HG02973 (cell line): ENCODE measurements at regions not wholly inside any gene's neighbourhood (a gene's known extent, or its start where the extent isn't known, plus 50 kb on each side); places are given as distances from the start of the nearest gene placed in this dataset.

Experiments used
- ATAC-seq: cut with Tn5 transposase; IDR thresholded peaks from one replicate; pipeline ENCODE4 v1.9.1; 2021; ENCODE audit warnings: moderate library complexity; ENCODE audit not compliant: unreplicated experiment

DNA sequence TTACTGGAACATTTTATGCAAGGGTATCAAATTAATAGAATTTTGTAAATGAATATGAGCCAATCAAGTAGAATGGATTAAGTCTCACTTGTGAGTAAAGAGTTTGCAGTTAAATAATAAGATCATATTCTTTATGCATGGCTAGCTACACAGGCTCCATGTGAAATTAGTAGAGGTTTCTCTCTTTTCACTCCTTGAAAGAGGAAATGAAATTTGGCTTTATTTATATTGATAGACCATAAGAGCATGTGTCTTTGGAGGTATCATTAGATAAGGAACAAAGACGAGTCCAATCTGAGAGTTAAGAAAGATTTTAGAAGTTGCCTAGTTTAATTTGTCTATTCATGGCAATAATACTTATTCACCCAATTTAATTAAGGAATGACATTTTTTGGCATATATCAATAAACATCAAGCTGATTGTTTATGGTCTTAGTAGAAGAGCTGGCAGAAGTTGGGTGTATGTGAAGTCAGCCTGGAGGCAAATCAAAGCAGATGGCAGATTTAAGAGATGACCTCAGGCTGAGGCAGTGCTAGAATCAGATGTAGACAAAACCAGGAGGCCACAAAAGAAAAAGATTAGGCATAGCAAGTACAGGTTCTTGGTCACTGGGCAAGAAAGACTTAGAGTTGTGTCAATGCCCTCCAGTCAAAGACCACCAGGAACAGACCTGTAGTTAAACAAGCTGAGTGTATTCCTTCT lies 406.5 kb upstream of the ARHGEF26 start:
- ATAC-seq, result no peak

DNA sequence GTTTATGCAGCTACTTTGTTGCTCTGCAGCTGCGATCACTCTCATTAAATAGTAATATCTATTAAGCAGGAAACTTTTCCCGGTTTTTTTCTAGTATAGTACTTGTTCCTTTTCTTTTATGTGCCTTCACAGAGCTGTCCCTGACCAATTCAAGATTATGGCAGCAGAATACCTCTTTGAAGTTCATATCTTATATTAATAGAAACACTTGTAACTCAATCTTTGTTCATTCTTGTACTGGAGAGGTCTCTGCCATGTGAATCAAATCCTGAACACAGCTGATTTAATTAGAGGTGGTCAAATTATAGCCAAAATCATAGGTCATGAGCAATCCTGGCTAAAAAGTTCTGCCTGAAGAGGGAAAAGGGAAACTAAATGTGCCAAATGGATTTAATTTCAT lies 399.0 kb upstream of the ARHGEF26 start:
- ATAC-seq, result no peak

- ATAC-seq, result no peak
These were observed 390.1 kb upstream of the ARHGEF26 start for GRCh38 chr3:153731071-153731470.

DNA sequence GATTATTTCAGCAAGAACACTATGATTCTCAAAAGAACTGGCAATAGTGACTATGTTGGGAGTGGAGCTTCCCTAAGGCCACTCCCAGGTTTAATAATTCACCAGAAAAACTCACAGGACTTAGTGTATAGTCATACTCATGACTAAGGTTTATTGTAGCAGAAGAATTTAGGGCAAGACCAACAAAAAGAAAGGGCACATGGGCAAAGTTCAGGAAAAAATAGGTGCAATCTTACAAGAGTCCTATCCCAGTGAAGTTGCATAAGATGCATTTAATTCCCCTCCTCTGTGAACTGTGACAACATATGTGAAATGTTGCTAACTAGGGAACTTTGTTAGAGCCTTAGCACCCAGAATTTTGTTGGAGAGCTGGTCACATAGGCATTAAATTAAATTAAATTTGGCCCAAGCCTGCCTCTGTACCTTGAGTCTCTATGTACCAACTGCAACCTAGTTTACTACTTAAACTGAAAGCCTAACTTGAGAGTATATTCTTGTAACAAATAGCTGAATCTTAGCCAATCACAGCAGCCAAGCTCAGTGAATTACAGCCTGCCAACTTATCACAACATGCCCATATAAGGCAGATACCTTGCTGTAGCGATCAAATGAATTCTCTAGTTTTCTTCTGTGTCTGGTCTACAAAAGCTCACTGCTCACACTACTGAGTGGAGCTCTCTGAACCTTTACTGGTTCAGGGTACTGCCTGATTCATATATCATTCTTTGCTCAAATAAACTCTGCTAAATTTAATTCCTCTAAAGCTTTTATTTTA lies 386.2 kb upstream of the ARHGEF26 start:
- ATAC-seq, result no peak

GRCh38 chr3:153740109-153740508 lies 381.1 kb upstream of the ARHGEF26 start:
- no peak for ATAC-seq

DNA sequence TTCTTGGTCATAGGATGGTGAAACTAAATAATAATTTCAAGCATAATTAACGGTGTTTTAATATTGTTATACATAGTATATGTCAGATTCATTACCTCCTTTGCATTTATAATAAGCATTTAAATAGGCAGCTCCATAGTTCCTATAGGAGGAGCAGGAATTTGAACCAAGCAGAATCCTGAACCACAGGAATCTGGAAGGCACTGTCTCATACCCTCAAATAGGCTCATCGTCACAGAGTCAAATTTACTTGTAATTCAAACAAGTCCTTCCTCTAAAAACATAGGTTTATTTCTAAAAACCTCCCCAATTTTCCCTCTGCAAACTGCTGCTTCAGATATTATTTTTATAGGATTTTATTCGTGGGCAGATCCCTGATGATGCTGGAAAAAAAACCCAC lies 376.3 kb upstream of the ARHGEF26 start:
- no peak for ATAC-seq

GRCh38 chr3:153746211-153746610 lies 375.0 kb upstream of the ARHGEF26 start:
- ATAC-seq, result no peak

DNA sequence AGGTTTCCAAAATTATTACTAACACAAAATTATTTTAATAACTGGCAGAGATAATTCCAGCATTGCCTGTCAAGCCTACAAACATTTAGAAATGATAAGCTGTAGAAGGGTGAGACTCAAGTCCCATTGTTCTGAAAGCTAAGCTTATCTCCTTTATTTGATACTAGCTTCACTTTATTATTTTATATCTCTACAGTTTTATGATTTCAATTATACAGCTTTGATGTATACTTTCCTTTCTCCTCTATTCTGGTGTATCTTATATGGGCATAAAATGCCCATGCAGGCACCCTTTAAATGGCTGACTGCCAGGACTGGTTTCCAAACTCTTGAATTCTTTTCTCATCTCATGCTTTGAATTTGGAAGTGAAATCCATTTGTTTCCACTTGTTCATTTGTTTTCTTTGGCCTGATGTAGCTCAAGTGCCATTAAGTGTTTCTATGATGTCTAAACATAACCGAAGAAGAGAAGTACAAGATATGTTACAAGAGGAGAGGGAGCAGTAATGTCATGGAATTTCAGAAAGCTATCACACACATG lies 372.1 kb upstream of the ARHGEF26 start:
- ATAC-seq, result no peak

DNA sequence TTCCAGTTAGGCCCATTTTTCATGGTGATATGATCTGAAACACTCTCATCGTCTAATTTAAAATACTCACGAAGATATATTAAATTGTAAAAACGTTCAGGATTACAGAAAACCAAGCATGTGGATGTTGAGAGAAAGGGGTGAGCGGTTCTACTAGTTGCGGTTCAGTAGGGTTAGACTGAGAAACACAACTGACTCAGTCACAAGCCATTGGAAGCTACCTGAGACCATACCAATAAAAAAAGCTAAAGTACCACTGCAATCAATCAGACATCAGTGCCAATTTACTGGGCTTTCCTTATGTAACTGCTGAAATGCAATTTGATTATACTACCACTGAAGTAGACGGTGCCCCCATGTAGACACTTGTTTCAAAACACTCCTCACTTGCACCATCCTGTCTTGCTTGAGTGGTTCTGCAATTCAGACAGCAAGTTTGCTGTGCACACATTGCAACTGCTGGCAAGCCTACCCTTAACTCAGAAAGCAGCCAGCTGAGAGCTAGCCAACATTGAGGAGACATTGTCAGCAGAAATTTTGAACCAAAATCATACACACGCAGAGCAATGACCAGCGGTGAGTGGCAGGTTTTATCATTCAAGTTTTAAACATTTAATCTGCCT lies 368.7 kb upstream of the ARHGEF26 start:
- no peak for ATAC-seq

GRCh38 chr3:153753035-153753434 lies 368.2 kb upstream of the ARHGEF26 start:
- ATAC-seq, result no peak

GRCh38 chr3:153756816-153757215 lies 364.4 kb upstream of the ARHGEF26 start:
- no peak for ATAC-seq

DNA sequence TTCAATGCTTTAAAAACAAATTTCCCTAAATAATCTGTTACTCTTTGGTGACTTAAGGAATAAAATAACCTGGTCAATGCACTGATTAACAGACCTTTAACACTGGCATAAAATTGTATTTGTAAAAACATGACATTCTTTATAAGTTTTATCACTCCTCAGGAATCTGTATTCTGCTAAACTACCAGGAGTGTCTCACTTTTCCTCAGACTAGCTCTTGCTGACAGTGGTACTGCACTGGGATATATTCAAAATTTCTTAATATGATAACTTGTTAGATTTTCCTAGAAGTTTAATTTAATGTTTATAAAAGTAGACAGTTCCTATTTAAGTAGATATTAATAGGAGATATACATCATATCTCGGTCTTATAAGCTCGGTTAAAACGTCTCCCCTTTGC lies 363.4 kb upstream of the ARHGEF26 start:
- ATAC-seq, result no peak

- ATAC-seq, result no peak
These were observed 360.2 kb upstream of the ARHGEF26 start for GRCh38 chr3:153760948-153761347.

DNA sequence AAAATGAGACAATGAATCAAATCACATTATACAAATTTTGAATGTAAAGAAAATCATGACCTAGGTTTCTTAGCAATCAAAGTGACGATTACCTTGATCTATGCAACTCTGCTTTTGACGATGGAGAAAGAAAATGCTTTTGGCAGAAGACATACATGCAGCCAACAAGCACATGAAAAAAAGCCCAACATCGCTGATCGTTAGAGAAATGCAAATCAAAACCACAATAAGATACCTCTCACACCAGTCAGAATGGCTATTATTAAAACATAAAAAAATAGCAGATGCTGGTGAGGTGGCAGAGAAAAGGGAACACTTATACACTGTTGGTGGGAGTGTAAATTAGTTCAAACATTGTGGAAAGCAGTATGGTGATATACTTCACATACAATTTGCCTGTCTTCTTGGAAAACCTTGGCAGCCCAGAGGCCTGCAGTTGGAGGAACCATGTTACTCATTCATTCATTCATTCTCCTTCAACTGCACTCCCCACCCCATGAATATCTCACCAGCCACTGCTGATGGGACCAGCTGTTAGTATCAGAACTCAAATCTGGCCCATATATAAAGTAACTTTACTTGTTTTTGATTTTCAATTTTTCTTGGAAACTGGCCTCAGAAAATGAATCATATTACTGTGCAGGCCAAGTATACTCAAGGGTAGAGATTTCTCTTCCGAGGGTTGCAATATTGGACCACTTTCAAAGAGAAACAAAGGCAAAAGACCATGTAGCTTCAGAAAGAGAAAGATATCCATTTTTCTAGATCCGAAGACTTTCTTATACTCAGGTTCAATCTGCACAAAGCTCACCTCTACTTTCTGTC lies 358.6 kb upstream of the ARHGEF26 start:
- no peak for ATAC-seq

- ATAC-seq, result no peak
These were observed 353.3 kb upstream of the ARHGEF26 start for GRCh38 chr3:153767601-153768560.

DNA sequence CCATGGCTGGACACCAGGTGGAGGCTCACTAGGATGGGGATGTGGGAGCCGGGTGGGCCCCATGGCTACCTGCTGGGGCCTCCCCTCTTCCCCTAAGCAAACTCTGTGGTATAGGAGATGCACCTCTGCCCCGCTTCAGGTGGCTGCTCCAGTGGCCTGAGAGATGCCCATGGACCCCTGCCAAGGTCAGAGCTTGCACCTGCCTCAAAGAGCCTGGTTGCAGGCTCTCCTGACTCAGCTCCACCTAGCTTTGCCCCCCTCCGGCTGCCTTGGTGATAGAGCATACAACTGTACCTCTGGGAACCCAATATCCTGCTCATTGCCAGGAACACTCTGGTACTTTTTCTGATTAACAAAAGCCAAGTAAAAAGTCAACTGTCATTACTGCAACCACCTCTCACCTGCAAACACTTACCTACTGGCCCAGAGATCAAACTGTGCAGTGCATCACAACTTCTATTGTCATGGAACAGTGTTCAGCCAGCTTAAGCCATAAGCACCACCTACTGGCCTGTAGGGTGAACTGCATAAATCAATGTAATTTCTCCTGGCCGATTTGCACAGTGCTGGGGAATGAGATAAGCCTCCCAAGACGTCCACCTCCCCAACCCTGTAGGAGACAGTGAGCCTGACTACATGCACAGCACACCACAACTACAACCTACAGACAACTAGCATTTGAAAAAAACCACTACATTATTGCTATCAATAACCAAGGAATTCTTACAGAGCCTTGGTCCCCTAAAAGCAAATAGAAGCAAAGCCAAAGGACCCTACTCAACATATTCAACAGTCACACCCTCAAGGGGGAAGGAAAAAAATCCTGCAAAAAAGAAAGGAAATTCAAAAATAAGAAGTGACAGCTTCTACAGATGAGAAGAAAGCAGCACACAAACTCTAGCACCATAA lies 352.4 kb upstream of the ARHGEF26 start:
- peak; percentile 97 for ATAC-seq

DNA sequence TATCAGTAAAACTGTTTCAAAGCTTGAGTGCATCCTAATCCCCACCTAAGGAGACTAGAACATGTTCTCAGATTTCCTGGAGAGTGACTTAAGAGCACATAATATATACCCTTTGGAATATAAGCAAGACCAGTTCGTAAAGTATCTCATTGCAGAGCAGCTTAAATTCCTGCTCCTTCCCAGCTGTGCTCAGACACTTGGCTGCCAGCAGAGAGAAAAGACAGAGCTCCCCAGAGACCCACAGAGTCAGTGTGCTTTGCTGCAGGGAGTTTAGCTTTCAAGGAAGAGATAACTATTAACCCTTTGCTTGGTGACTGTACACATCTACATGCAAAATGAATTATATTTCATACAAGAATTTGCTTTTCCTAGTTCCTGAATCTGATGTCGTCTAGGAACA lies 338.1 kb upstream of the ARHGEF26 start:
- ATAC-seq, result no peak

DNA sequence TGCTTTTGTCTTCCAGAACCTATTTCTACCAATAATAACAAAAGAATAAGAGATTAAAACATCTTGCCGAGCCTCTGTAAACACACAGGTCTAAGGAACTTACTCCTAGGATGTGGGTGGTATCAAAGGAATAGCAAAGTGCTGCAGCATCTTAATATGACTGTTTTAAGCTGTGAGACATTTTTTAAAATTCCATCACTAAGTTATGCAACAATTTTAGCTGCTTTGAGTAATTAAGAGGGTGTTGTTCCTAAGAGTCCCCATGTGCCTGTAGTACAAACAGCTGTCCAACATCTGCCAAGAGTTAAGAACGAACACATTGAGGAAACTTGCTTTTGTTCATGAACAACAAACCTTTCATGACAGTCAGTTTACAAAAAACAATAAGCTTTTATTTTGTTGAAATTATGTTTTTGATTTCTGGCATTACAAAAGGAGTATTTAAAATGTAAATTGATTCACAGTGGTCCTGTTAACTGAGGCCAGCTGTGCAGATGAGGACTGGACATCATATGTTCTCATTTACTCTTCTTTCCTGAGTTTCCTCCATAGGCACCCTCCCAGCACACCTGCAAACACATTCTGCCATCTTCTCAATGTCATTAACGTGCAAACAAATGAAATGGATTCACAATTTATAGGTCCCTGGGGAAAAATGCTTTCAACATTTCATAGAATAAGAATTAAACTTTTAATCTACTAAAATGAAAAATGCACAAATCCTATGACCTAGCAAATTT lies 337.3 kb upstream of the ARHGEF26 start:
- no peak for ATAC-seq
